ENCODE measurements at regions not wholly inside any gene's neighbourhood (a gene's known extent, or its start where the extent isn't known, plus 50 kb on each side); places are given as distances from the start of the nearest gene placed in this dataset.
"Not testable (repeated sequence)": the region's sequence is repeated elsewhere in the genome, so short reads cannot be mapped to it uniquely, and the experiment has no call there.

DNA sequence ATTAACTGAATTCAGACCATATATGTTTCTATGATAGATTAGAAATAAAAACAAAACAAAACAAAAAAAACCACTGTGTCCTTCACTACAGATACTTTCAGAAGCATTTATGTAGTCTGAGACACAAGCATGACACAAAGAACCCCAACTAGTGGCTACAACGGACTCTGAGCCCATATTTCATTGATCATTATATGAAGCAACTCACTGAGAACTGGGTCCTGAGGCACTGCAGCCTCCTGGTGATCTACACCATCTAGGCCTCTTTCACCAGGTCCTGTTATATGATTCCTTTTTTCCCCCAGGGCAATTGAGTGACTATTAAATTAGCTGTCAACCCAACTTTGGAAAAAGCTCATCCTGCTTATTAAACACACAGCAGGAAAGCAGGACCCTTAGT lies 98.3 kb downstream of the NBPF8 start:
- H3K4me3 ChIP-seq; DNase-seq; intact Hi-C loops (cut with DNase I); H3K27ac ChIP-seq; H3K4me1 ChIP-seq; H3K27me3 ChIP-seq; ATAC-seq; H3K9me3 ChIP-seq: not testable (repeated sequence)
- no CpG with 5 or more reads among the region's 1 CpG for WGBS, 4 donors
- H3K36me3 ChIP-seq = peaks cover 0 to 32% (median 12%) of the 10 kb centered on the region in 9 donors

DNA sequence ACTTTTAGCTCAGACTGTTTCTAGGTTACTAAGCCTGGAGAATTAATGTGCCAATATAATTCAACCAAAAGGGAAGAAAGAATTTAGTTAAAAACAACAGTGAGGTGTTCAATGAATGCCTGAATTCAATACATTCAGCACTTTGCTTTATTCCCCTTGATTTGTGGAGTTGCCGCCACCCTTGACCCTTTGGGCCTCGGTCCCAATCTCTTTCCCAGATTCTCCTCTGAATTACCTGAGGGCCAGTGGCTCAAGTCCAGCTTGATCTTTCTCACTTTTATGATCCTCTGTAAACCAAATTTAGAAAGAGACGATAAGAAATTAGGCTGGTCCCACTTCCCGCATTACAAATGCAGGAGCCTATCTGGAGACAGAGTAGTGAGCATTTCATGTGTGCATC lies 98.7 kb downstream of the NBPF8 start:
- ATAC-seq; DNase-seq; H3K27me3 ChIP-seq; intact Hi-C loops (cut with DNase I); H3K9me3 ChIP-seq; H3K4me1 ChIP-seq; H3K4me3 ChIP-seq; H3K27ac ChIP-seq: not testable (repeated sequence)
- no CpG with 5 or more reads among the region's 4 CpGs for WGBS, 4 donors
- peaks cover 0 to 30% (median 12%) of the 10 kb centered on the region in 9 donors for H3K36me3 ChIP-seq

DNA sequence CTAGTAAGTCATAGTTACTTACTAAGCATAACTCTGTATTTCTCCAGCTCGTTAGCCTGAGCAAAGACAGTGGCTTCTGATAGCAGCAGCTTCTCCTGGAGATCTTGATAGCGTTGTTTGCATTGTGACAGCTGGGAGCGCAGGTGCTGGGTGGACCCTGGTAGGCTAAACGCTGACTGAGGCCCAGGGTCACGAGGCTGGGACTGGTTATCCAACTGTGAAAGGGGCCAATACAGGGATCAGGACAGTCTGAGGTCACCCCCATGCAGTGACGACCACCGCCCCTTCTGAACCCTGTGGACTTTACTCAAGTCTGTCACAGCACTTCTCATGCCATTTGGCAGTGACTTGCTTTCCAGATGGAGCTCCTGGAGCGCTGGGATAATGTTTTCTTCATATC lies 104.4 kb downstream of the NBPF8 start:
- H3K27me3 ChIP-seq; H3K9me3 ChIP-seq; H3K4me3 ChIP-seq; H3K4me1 ChIP-seq; intact Hi-C loops (cut with DNase I); DNase-seq; H3K27ac ChIP-seq: not testable (repeated sequence)
- peak in 1 of 4 donors; percentile 45 for ATAC-seq
- peaks cover 0 to 22% (median 0%) of the 10 kb centered on the region in 9 donors for H3K36me3 ChIP-seq
- 83 to 100% (median 85%) methylated on average over 1 to 2 of the region's 8 CpGs; no CpG with 5 or more reads in 1 of the 4 donors for WGBS, 4 donors

DNA sequence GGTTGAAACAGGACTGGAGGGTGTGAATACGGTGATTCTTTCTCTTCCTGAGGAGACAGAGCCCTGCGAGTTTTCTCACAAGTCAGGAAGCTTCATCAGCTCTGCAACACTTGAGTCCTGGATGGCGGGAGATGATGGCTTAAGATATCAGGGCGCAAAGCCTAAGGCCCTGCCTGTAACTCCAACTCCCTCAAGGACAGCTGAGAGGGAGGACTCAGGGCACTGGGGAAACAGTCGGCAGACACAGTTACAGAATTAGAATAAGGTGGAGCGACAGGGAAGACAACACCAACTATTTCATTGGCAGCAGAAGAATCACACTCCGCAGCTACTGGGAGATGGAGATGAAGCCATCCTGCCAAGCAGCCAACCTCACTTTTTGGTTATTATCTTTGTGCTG lies 109.6 kb downstream of the NBPF8 start:
- H3K4me3 ChIP-seq; H3K9me3 ChIP-seq; H3K27ac ChIP-seq; intact Hi-C loops (cut with DNase I); H3K4me1 ChIP-seq; H3K27me3 ChIP-seq; DNase-seq: not testable (repeated sequence)
- WGBS, 4 donors = 36 to 100% (median 61%) methylated on average over 1 to 4 of the region's 7 CpGs
- peaks cover 0 to 12% (median 0%) of the 10 kb centered on the region in 9 donors for H3K36me3 ChIP-seq
- ATAC-seq = peak in 3 of 4 donors; percentile 69 to 79 (median 76)

DNA sequence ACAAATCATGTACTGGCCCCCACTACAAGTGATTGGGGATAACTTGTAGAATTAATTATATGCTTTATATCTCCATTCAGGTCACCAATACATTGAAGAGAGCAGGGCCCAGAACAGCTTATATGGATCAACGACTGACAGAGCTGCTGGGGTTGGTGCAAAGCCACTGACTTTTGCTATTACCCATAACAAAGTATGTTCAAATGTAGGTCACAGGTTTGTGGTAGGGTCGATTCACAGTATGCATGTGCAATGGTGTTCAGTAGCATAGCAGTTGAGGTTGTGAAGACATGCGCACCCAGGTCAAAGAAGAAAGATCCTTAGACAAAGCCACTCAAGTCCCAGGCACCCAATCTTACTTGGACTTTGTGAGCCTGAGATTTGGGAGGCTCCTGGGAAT lies 110.6 kb downstream of the NBPF8 start:
- H3K4me3 ChIP-seq; H3K27me3 ChIP-seq; DNase-seq; H3K27ac ChIP-seq; intact Hi-C loops (cut with DNase I); H3K9me3 ChIP-seq; H3K4me1 ChIP-seq; ATAC-seq: not testable (repeated sequence)
- peaks cover 0 to 13% (median 0%) of the 10 kb centered on the region in 9 donors for H3K36me3 ChIP-seq
- WGBS, 4 donors = 86 to 93% (median 87%) methylated on average over 2 to 3 of the region's 3 CpGs

DNA sequence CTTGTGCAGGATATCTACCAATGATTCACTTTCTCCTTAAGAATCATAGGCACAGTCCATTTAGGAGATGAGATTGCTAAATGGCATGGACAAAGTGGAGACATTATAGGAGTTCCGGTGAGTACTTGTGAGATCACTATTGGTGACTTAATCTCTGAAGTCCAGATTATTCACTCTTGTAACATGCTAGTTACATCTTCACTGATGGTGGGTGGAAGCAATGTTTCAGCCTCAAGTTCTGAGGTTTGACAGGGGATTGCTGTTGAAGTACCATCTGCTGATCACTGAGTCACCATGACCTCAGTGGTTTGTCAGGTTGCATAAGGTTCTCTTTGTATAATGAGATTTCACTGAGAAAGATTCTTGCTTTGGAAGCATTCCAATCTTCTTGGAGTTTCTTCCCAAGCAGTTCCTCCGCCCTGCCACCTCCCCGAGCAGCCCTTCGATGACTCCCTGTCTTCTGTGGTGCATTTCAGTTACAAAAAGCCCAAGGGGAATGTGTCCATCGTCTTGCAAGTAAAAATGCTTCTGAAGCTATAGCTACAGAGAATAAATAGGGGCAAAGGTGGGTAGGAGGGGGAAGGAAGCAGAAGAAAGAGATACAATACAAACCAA lies 114.7 kb downstream of the NBPF8 start:
- H3K36me3 ChIP-seq = peaks cover 0 to 17% (median 0%) of the 10 kb centered on the region in 9 donors
- H3K4me3 ChIP-seq; intact Hi-C loops (cut with DNase I); H3K27ac ChIP-seq; H3K4me1 ChIP-seq; H3K27me3 ChIP-seq; H3K9me3 ChIP-seq: not testable (repeated sequence)
- DNase-seq (peak in 1 of 5 donors; percentile 22), ATAC-seq (peak in 3 of 4 donors; percentile 21 to 74 (median 53))
- 70 to 80% (median 74%) methylated on average over 4 to 5 of the region's 5 CpGs for WGBS, 4 donors

DNA sequence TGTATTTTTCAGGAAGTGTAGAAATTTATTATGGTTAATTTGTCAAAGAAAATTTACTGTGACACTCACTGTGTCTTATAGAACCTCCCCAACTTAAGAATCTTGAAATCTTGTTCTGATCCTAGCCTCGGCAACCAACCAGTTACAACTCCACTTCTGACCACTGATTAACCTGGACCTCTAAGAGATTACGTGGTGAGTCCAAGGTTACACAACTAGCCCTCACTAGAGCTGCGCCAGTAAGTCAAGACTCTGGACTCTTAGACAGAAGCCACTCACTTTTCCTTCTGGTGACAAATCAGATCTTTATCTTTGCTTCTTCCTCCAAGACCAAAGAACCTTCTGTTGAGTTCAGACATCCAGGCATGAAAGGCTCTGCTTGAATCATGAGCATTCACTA lies 116.6 kb downstream of the NBPF8 start:
- intact Hi-C loops (cut with DNase I); H3K4me3 ChIP-seq; DNase-seq; H3K4me1 ChIP-seq; H3K9me3 ChIP-seq; H3K27ac ChIP-seq; ATAC-seq; H3K27me3 ChIP-seq: not testable (repeated sequence)
- H3K36me3 ChIP-seq = peaks cover 0 to 27% (median 2%) of the 10 kb centered on the region in 9 donors
- WGBS, 4 donors = 100% methylated on average over 1 of the region's 3 CpGs; no CpG with 5 or more reads in 2 of the 4 donors

DNA sequence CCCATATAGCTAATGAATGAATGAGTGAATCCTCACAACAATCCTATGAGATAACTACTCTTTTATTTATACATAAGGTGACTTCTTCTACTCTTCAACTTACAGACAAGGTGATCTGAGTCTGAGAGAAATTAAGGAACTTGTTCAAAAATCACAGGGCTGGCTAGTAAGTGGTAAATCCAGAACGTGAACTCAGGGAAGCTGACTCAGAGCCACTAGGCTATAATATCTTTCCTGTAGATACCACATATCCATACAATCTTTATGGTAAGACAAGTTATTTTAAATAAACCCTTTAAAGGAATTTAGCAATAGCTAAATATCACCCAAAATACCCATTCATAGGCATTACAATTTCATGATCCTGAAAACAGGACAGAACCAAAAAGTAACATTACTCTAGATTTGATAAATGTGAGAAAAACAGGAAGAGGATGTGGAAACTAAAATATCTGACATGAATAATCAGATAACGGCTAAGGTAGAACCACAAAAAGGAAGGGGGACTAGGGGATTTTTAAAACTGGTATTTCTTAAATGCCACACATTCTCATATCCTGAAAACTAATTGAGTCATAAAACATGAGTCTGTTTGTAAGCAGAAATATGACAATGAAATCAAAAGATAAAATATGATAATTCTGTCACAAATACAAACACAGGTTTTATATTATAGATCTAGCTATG lies 119.7 kb downstream of the NBPF8 start:
- intact Hi-C loops (cut with DNase I); DNase-seq; ATAC-seq; H3K27me3 ChIP-seq; H3K27ac ChIP-seq; H3K4me1 ChIP-seq; H3K9me3 ChIP-seq; H3K4me3 ChIP-seq: not testable (repeated sequence)
- H3K36me3 ChIP-seq = peaks cover 0 to 36% (median 2%) of the 10 kb centered on the region in 9 donors
- 32 to 66% (median 37%) methylated on average over 2 of the region's 2 CpGs for WGBS, 4 donors

DNA sequence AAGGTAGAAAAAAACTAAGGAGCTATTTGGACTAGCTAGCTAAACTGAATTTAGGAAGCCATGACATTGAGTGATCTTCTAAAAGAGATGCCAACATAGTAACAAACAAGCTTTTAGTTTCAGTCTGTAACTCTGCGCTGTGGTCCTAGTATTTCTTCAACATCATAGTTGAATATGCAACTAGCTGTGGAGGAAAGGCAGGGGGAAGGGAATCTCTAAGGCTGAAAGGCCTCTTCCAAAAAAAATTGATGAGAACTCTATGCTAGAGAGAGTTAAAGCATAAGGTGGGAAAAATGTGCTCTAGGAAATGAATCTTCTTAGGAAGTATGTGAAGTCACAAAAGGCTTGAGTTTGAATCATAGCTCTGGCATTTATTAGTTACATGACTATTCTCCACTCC lies 120.2 kb downstream of the NBPF8 start:
- intact Hi-C loops (cut with DNase I); H3K4me3 ChIP-seq; H3K27me3 ChIP-seq; ATAC-seq; H3K4me1 ChIP-seq; H3K27ac ChIP-seq; DNase-seq; H3K9me3 ChIP-seq: not testable (repeated sequence)
- WGBS, 4 donors = 84 to 90% (median 87%) methylated on average over 1 of the region's 1 CpG
- peaks cover 0 to 36% (median 2%) of the 10 kb centered on the region in 9 donors for H3K36me3 ChIP-seq

DNA sequence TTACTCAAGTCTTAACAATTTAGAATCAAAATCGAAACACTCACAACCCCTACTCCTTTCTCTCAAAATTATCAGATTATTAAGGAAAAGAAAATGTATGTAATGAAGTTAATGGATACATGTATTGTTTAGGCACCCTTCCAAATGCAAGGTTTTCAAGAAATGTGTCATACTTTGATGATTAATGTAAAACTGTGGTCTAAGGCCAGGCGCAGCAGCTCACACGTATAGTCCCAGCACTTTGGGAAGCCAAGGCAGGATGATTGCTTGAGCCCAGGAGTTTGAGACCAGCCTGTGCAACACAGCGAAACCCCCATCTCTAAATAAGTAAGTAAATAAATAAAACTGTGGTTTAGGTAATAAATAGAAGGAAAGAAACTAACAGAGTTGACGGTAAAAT lies 126.6 kb downstream of the NBPF8 start:
- 81 to 93% (median 91%) methylated on average over 1 to 2 of the region's 5 CpGs for WGBS, 4 donors
- DNase-seq; ATAC-seq; H3K4me1 ChIP-seq; intact Hi-C loops (cut with DNase I); H3K27ac ChIP-seq; H3K4me3 ChIP-seq; H3K27me3 ChIP-seq; H3K9me3 ChIP-seq: not testable (repeated sequence)
- peaks cover 0 to 45% (median 2%) of the 10 kb centered on the region in 9 donors for H3K36me3 ChIP-seq

DNA sequence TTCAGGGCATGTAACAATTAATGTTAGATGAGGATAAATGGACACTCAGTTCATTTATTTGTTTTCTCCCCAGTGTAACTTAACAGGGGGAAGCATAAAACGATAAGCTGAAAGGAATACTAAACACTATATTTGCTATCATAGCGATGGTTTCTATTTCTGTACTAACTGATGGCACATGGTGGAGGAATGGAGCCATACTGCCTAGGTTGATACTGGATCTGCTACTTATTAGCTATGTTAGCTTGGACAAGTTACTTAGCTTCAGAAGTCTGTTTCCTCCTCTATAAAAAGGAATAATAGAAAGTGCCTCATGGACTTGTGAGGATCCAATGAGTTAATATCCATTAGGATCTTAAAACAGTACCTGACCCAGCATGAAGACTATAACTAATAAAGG lies 127.5 kb downstream of the NBPF8 start:
- intact Hi-C loops (cut with DNase I); ATAC-seq; H3K27me3 ChIP-seq; H3K4me1 ChIP-seq; H3K27ac ChIP-seq; H3K9me3 ChIP-seq; DNase-seq; H3K4me3 ChIP-seq: not testable (repeated sequence)
- no CpG with 5 or more reads among the region's 2 CpGs for WGBS, 4 donors
- H3K36me3 ChIP-seq = peaks cover 0 to 48% (median 2%) of the 10 kb centered on the region in 9 donors
